Activated naive CD8-positive, alpha-beta T cell treated with anti-CD3 and anti-CD28 coated beads, Interleukin-2, amount 50 U/mL, for 16 hours (primary cell): ENCODE measurements at regions not wholly inside any gene's neighbourhood (a gene's known extent, or its start where the extent isn't known, plus 50 kb on each side); places are given as distances from the start of the nearest gene placed in this dataset.

Source experiments
- DNase-seq: peaks from one replicate; pipeline ENCODE4 v3.0.0-alpha.2; 2020; ENCODE audit warnings: low read depth, low spot score

GRCh38 chr9:135219676-135220600, 132.5 kb downstream of the OLFM1 start:
- DNase-seq, result no peak

GRCh38 chr9:135220601-135221575, 133.4 kb downstream of the OLFM1 start:
- DNase-seq, result no peak

- DNase-seq, result no peak
These were observed 134.1 kb downstream of the OLFM1 start for GRCh38 chr9:135221576-135221950.

- no peak for DNase-seq
These were observed 134.6 kb downstream of the OLFM1 start for GRCh38 chr9:135221951-135222631.

- DNase-seq, result no peak
These were observed 135.7 kb downstream of the OLFM1 start for GRCh38 chr9:135222881-135223760.

- DNase-seq, result no peak
These were observed 136.4 kb downstream of the OLFM1 start for GRCh38 chr9:135223831-135224230.

GRCh38 chr9:135224286-135224877, 136.9 kb downstream of the OLFM1 start:
- DNase-seq, result no peak

GRCh38 chr9:135224921-135225541, 137.6 kb downstream of the OLFM1 start:
- no peak for DNase-seq

- DNase-seq, result no peak
These were observed 138.3 kb downstream of the OLFM1 start for GRCh38 chr9:135225619-135226228.

GRCh38 chr9:135226369-135227050, 139.0 kb downstream of the OLFM1 start:
- no peak for DNase-seq

- DNase-seq, result no peak
These were observed 140.3 kb downstream of the OLFM1 start for GRCh38 chr9:135227641-135228251.

- DNase-seq, result no peak
These were observed 141.0 kb downstream of the OLFM1 start for GRCh38 chr9:135228345-135228982.

GRCh38 chr9:135228983-135229625, 141.6 kb downstream of the OLFM1 start:
- no peak for DNase-seq

GRCh38 chr9:135229701-135230385, 142.4 kb downstream of the OLFM1 start:
- DNase-seq, result no peak

GRCh38 chr9:135230386-135230765, 142.9 kb downstream of the OLFM1 start:
- no peak for DNase-seq

GRCh38 chr9:135230817-135231520, 143.5 kb downstream of the OLFM1 start:
- no peak for DNase-seq
